HCT116 (cell line): ENCODE measurements at regions not wholly inside any gene's neighbourhood (a gene's known extent, or its start where the extent isn't known, plus 50 kb on each side); places are given as distances from the start of the nearest gene placed in this dataset.

Experiments
- CBX3 ChIP-seq: IDR thresholded peaks from 2 replicates; pipeline ENCODE4 v1.6.1; 2012; ENCODE audit warnings: low read depth
- CTCF ChIP-seq, 3 experiments: fragments of 200-600 bp in 1 of 3; sonication (generic) in 1 of 3; IDR thresholded peaks in 2 of 3; conservative IDR thresholded peaks in 1 of 3; 2 replicates each; pipeline ENCODE4 v1.5.1; 2012 to 2017; ENCODE audit warnings: low read depth in 2 of 3, low read length in 2 of 3, antibody characterized with exemption in 1 of 3, borderline replicate concordance in 1 of 3, control low read depth in 1 of 3, mild to moderate bottlenecking in 1 of 3, mixed read lengths in 1 of 3, mixed run types in 1 of 3, moderate library complexity in 1 of 3; ENCODE audit not compliant: insufficient read depth in 1 of 3
- ZNF274 ChIP-seq: fragments of 200-500 bp; sonication (Bioruptor generic); IDR thresholded peaks from 2 replicates; pipeline ENCODE4 v1.6.1; 2014; ENCODE audit warnings: mild to moderate bottlenecking, low read depth, low read length, inconsistent platforms

GRCh38 chr12:28693565-28694219 lies 455.4 kb upstream of the FAR2 start:
- TF ChIP-seq CBX3 (no peak), CTCF (IDR thresholded peaks at IDR 0.05 in 2 of 3, conservative IDR thresholded peaks at IDR 0.05 in 1 of 3; ENCODE audit: borderline replicate concordance in 1 of 3, insufficient read depth in 1 of 3, low read depth in 2 of 3, low read length in 2 of 3) (no peak), ZNF274 (no peak)
